ENCODE measurements at regions not wholly inside any gene's neighbourhood (a gene's known extent, or its start where the extent isn't known, plus 50 kb on each side); places are given as distances from the start of the nearest gene placed in this dataset.
"Not testable (repeated sequence)": the region's sequence is repeated elsewhere in the genome, so short reads cannot be mapped to it uniquely, and the experiment has no call there.

DNA sequence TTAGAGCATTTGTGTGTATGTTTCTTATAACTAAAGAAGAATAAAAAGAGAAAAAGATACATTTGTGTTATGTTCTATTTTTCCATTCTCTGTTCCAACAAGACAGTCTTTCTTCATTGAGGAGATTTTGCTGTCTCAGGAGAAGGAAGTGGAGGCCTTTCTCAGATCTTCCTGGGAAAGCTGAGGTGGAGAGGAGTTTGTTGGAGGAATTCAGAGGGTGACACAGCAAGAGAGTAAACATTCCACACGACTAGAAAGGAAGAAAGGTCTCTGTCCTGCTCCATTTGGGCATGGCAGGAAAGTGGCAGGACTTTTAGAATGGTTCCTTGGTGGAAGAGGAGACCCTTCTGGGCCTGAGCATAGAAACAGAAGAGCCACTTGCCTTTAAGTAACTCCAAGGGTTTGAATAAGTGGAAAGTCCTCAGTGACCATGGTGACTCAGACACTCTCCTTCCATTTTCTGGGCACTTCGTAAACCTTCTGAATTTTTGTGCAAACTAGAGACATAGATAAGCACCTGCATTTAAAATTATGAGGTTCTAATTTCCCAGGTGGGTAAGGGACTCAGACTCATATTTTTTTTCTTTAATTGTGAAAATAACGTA lies 52.3 kb upstream of the COL5A2 start:
- in situ Hi-C loops (cut with HindIII; ENCODE audit: low pct_unique_long_range_greater_than_20kb, low sequenced_read_pairs): no loop called here

GRCh38 chr2:189232759-189233406 lies 53.3 kb upstream of the COL5A2 start:
- in situ Hi-C loops (cut with HindIII; ENCODE audit: low pct_unique_long_range_greater_than_20kb, low sequenced_read_pairs): no loop called here
- no peak for DNase-seq (ENCODE audit: low read depth)

More for the DNA sequence above, 52.3 kb upstream of the COL5A2 start:
- no peak for DNase-seq (ENCODE audit: low read depth)

GRCh38 chr2:189233527-189233926 lies 54.0 kb upstream of the COL5A2 start:
- in situ Hi-C loops (cut with HindIII; ENCODE audit: low pct_unique_long_range_greater_than_20kb, low sequenced_read_pairs): no loop called here
- no peak for DNase-seq (ENCODE audit: low read depth)

DNA sequence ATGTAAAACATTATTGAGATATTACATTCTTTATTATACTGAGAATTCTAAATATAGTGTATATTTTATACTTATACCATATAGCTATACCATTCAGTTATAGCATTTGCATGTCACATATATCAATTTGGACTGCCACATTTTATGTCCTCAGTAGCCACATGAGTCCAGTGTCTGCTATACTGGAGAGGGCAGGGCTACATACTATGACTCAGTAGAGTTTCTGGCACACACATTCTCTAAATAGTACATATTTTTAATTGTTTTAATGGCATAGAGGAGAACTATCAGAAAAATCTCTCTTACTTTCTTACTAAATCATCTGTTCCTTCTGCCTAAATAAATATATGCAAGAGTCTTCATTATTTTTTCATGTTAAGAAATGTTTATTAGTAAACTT lies 55.4 kb upstream of the COL5A2 start:
- no peak for DNase-seq (ENCODE audit: low read depth)
- in situ Hi-C loops (cut with HindIII; ENCODE audit: low pct_unique_long_range_greater_than_20kb, low sequenced_read_pairs): no loop called here

- DNase-seq (ENCODE audit: low read depth): no peak
- in situ Hi-C loops (cut with HindIII; ENCODE audit: low pct_unique_long_range_greater_than_20kb, low sequenced_read_pairs): no loop called here
These were observed 56.5 kb upstream of the COL5A2 start for GRCh38 chr2:189236066-189236465.

DNA sequence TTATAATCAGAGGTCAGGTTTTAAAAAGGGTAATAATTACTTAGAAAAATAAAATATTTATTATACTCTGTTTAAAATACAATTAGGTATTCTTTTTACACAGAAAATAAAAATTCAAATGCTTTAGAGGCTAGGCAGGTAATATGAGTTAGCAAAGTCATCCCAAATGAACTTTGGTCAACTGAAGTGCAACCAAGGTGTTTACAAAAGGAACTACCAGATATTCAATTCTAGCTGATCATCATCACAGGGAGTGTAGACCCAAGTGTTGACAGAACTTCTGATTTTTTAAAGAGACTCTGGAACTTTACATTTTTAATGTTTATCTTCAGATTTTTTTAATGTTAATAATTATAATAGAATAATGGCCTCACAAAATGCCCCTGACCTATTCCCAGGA lies 59.3 kb upstream of the COL5A2 start:
- DNase-seq (ENCODE audit: low read depth): no peak
- in situ Hi-C loops (cut with HindIII; ENCODE audit: low pct_unique_long_range_greater_than_20kb, low sequenced_read_pairs): no loop called here

DNA sequence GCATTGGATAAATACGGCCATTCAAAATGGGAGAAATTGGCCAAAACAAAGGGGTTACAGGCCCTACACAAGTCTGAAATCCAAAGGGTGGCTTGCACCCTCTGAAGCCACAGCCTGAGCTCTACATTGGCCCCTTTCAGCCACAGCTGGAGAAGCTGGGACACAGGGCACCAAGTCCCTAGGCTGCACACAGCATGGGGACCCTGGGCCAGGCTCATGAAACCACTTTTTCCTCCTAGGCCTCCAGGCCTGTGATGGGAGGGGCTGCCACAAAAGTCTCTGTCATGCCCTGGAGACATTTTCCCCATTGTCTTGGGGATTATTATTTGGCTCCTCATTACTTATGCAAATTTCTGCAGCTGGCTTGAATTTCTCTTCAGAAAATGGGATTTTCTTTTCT lies 64.3 kb upstream of the COL5A2 start:
- in situ Hi-C loops (cut with HindIII; ENCODE audit: low pct_unique_long_range_greater_than_20kb, low sequenced_read_pairs); DNase-seq (ENCODE audit: low read depth): not testable (repeated sequence)

DNA sequence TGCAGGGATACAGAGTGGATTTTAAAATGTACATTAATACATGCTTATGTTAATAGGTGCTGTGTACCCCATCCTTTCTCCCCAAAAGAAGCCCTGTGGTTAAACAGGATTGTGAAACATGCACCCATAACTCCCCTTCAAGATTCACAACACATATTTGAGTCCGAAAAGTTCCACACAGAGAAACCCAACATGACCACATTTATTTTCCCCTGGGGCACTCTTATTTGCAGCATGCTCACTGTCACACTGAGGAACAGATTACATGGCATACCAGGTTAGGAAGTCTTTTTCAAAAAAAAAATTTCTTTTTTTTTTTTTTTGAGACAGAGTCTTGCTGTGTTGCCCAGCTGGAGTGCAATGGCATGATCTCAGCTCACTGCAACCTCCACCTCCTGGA lies 67.7 kb upstream of the COL5A2 start:
- in situ Hi-C loops (cut with HindIII; ENCODE audit: low pct_unique_long_range_greater_than_20kb, low sequenced_read_pairs): no loop called here

DNA sequence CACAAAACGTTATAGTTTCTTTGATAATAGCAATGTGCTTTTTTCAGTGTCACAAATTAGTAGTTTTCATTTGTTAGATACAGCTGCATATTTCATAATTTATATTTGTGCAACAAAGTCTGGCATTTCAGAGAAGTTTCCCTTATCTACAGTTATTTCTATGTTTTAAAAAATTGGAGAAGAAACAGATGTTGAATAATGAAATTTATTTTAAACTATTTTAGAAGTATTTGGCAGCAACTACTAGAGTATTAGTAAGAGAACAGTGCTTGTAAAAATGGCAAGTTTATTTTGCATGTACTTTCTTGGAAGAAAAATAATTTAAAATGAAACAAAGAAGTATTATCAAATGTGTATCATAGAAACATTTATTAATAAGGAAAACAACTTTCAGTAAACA lies 68.6 kb upstream of the COL5A2 start:
- in situ Hi-C loops (cut with HindIII; ENCODE audit: low pct_unique_long_range_greater_than_20kb, low sequenced_read_pairs): no loop called here
- no peak for DNase-seq (ENCODE audit: low read depth)

More for the DNA sequence above, 67.7 kb upstream of the COL5A2 start:
- DNase-seq (ENCODE audit: low read depth): no peak

- no peak for DNase-seq (ENCODE audit: low read depth)
- in situ Hi-C loops (cut with HindIII; ENCODE audit: low pct_unique_long_range_greater_than_20kb, low sequenced_read_pairs): no loop called here
These were observed 69.6 kb upstream of the COL5A2 start for GRCh38 chr2:189249171-189249570.

DNA sequence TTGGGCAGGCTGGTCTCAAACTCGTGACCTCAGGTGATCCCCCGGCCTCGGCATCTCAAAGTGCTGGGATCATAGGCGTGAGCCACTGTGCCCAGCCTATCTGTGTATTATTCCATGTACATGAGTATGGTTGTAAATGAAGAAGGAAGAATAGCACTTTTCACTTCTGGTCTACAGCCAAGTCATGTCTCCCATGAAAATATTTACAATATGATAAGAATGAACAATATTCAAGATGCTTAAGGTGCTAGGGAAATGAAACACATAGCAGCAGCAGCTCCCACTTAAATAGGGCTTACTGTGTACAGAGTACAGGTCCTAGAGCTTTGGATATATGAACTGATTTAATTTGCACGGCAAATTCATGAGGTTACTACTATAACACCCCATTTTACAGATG lies 70.3 kb upstream of the COL5A2 start:
- no peak for DNase-seq (ENCODE audit: low read depth)
- in situ Hi-C loops (cut with HindIII; ENCODE audit: low pct_unique_long_range_greater_than_20kb, low sequenced_read_pairs): no loop called here

DNA sequence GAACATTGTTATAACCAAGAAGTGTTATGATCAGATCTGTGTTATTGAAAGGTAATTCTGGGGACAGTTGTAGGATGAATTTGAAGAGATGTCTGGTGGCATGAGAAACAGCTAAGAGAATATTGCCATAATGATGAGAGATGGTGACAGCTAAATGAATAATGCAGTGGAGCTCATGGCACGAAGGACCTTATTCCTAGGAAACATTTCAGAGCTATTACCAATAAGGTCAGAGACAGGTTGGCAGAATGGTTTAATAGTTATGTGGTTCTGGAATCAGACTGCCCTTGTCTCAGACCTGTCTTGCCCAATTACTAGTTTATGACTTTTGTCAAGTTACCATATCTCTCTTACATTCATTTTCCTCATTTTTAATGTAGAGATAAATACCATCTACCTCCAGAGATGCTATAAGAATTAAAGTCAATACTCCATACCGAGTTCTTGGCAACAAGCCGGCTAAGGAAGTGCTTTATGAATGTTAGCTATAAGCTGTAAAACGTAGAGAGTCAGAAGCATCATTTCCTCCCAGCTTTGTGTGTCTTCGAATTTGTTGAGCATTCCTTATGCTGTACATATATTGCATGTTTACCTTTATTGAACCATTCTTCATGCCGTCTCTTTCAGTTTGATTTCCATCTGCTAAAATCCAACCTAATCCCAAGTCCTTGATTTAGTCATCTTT lies 73.6 kb upstream of the COL5A2 start:
- in situ Hi-C loops (cut with HindIII; ENCODE audit: low pct_unique_long_range_greater_than_20kb, low sequenced_read_pairs): no loop called here

GRCh38 chr2:189253836-189254235 lies 74.3 kb upstream of the COL5A2 start:
- in situ Hi-C loops (cut with HindIII; ENCODE audit: low pct_unique_long_range_greater_than_20kb, low sequenced_read_pairs): no loop called here
- no peak for DNase-seq (ENCODE audit: low read depth)

More for the DNA sequence above, 73.6 kb upstream of the COL5A2 start:
- no peak for DNase-seq (ENCODE audit: low read depth)

DNA sequence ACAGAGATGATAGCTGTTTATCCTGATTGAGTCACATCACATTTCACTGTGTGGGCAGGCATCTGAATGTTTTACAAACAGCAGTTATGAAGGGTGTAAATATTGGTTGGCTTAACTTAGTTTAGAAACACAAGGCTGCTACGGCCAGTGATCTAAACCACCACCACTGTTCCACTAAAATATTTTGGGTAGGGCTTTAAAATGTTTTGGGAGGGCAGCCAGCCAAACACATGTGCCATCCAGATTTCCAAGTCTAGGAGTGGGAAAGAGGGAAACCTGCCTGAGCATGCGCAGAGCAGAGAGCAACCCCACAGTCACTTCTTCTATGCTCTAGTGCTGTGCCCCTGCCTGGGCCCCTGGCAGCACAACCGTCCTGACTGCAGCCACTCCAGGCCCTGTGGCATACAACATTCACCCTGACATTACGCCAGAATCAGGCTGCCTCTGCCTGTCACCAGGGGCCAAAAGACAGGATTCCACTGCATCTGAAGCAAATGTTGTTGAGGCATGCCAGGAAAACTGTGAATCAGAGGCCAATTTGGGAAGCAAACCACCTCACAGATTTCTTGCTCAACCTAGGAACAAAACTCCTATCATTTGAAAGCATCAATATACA lies 74.8 kb upstream of the COL5A2 start:
- no peak for DNase-seq (ENCODE audit: low read depth)
- in situ Hi-C loops (cut with HindIII; ENCODE audit: low pct_unique_long_range_greater_than_20kb, low sequenced_read_pairs): no loop called here

DNA sequence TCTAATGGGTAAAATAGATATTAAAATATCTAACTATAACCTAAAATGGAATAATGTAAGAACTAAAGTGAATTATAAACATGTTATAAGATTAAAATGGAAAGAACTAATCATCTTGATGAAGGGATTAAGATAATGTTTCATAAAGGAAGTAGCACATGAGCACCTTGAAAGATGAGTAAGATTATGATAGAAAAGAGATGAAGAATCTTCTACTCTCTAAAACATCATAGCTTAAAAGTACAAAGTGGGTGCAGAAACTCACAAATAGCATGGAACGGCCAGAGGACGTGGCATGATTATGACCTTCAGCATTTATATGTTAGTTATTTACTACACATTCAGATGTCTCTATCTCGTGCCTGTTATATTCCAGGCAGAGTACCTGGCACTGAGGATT lies 76.2 kb upstream of the COL5A2 start:
- in situ Hi-C loops (cut with HindIII; ENCODE audit: low pct_unique_long_range_greater_than_20kb, low sequenced_read_pairs): no loop called here
- DNase-seq (ENCODE audit: low read depth): no peak

DNA sequence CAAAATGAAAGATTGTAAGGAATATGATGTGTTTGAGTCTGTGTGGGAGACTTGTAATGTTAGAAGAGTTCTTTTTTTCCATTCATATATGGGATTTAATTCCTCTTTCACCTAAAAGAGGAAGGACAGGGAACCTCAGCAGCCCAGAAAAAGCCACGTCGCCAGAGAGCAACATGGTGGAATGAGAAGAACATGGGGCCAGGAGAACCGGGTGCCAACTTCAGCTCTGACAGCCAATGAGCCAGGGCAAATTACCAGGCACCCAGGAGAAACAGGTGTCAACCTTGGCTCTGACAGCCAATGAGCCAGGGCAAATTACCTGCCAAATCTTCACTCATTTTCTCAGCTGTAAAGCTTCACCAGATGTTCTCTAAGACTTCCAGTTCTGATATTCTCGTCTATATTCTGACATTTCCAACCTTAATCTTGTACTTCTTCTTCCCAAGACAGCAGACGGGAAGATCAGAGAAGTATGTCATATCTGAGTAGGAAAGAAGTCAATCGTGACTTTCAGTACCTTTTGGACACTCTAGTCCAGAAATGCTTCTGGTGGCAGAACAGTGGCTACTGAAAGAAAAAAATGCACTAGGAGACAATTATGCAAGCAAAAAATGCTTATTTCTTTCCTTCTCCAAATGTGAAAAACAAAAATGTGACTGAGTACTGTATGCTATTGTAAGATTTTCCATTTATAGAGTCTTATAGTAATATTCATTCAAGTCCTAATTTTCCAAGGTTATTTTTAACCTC lies 79.2 kb upstream of the COL5A2 start:
- in situ Hi-C loops (cut with HindIII; ENCODE audit: low pct_unique_long_range_greater_than_20kb, low sequenced_read_pairs): no loop called here

GRCh38 chr2:189260361-189260814 lies 80.8 kb upstream of the COL5A2 start:
- DNase-seq (ENCODE audit: low read depth): no peak
- in situ Hi-C loops (cut with HindIII; ENCODE audit: low pct_unique_long_range_greater_than_20kb, low sequenced_read_pairs): no loop called here

More for the DNA sequence above, 79.2 kb upstream of the COL5A2 start:
- no peak for DNase-seq (ENCODE audit: low read depth)

- in situ Hi-C loops (cut with HindIII; ENCODE audit: low pct_unique_long_range_greater_than_20kb, low sequenced_read_pairs): no loop called here
- no peak for DNase-seq (ENCODE audit: low read depth)
These were observed 81.9 kb upstream of the COL5A2 start for GRCh38 chr2:189261431-189261841.
